Sigmoid colon (tissue), 4 donors: ENCODE measurements at regions not wholly inside any gene's neighbourhood (a gene's known extent, or its start where the extent isn't known, plus 50 kb on each side); places are given as distances from the start of the nearest gene placed in this dataset.

ENCODE experiments used
- EP300 ChIP-seq, 4 donors: sonication (generic); formaldehyde crosslinking; IDR thresholded peaks; one replicate each; pipeline ENCODE4 v1.6.1; 2017; ENCODE audit warnings: antibody characterized with exemption in 4 of 4
- POLR2A ChIP-seq, 2 donors: fragments of 450-650 bp; IDR thresholded peaks; one replicate each; pipeline ENCODE4 v1.6.1; 2016; ENCODE audit warnings: antibody characterized with exemption in 2 of 2, mild to moderate bottlenecking in 2 of 2, moderate library complexity in 2 of 2
- POLR2AphosphoS5 ChIP-seq, 4 donors: sonication (generic); formaldehyde crosslinking; IDR thresholded peaks; one replicate each; pipeline ENCODE4 v1.6.1; 2017; ENCODE audit warnings: antibody characterized with exemption in 4 of 4
- TF ChIP-seq, protein P1 (sequence below), 4 experiments: fragments of 450-650 bp in 3 of 4; fragments of 200-600 bp in 1 of 4; IDR thresholded peaks; one replicate each; pipeline ENCODE4 v1.5.1; 2016 to 2019; ENCODE audit warnings: antibody characterized with exemption in 4 of 4, mild to moderate bottlenecking in 3 of 4, moderate library complexity in 2 of 4

DNA sequence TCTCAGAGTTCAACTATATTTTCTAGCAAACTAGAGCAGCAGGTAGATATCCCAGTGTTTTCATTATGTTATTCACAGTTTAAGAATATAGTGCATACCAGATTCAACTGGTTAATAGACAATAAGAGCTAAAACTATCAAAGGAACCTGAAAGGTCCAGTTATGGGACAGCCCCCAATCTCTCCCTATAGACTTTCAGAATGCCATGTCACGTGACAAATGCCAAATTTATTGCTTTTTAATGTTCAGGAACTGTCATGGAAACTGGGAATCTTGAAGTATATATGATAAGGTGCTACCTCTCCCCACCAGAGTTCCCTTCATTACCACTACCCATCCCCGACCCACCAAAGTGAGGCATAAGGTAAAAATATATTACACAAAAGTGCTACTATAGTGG, 629.0 kb upstream of the SEMA6A start:
- TF ChIP-seq POLR2AphosphoS5 (IDR thresholded peaks at IDR 0.05), result no peak
- no peak for TF ChIP-seq POLR2A (IDR thresholded peaks at IDR 0.05)
- TF ChIP-seq, protein P1, sequence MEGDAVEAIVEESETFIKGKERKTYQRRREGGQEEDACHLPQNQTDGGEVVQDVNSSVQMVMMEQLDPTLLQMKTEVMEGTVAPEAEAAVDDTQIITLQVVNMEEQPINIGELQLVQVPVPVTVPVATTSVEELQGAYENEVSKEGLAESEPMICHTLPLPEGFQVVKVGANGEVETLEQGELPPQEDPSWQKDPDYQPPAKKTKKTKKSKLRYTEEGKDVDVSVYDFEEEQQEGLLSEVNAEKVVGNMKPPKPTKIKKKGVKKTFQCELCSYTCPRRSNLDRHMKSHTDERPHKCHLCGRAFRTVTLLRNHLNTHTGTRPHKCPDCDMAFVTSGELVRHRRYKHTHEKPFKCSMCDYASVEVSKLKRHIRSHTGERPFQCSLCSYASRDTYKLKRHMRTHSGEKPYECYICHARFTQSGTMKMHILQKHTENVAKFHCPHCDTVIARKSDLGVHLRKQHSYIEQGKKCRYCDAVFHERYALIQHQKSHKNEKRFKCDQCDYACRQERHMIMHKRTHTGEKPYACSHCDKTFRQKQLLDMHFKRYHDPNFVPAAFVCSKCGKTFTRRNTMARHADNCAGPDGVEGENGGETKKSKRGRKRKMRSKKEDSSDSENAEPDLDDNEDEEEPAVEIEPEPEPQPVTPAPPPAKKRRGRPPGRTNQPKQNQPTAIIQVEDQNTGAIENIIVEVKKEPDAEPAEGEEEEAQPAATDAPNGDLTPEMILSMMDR (IDR thresholded peaks at IDR 0.05), result no peak
- no peak for TF ChIP-seq EP300 (IDR thresholded peaks at IDR 0.05)
